H1 (cell line): ENCODE measurements at regions not wholly inside any gene's neighbourhood (a gene's known extent, or its start where the extent isn't known, plus 50 kb on each side); places are given as distances from the start of the nearest gene placed in this dataset.

Experiments
- CTCF ChIP-seq, 3 experiments: IDR thresholded peaks; 1 replicate in 2 of 3; 2 replicates in 1 of 3; pipeline versions ENCODE4 v1.5.1 to v1.6.1; 2011; ENCODE audit warnings: low read length in 3 of 3, mild to moderate bottlenecking in 3 of 3, inconsistent platforms in 2 of 3, low read depth in 1 of 3, moderate library complexity in 1 of 3; ENCODE audit not compliant: insufficient read depth in 1 of 3; ENCODE audit errors: control extremely low read depth in 1 of 3
- MAFK ChIP-seq: IDR thresholded peaks from 2 replicates; pipeline ENCODE4 v1.6.1; 2012; ENCODE audit warnings: low read depth, mild to moderate bottlenecking, improper control_type of control experiment, low read length
- RBBP5 ChIP-seq: IDR thresholded peaks from 2 replicates; pipeline ENCODE4 v1.7.1; 2012; ENCODE audit warnings: low read depth, mild to moderate bottlenecking, inconsistent platforms, low read length, moderate library complexity, borderline replicate concordance
- SP1 ChIP-seq: IDR thresholded peaks from 2 replicates; pipeline ENCODE4 v1.6.1; 2011; ENCODE audit warnings: low read depth, low read length

GRCh38 chrX:115960440-115961084 is 210.0 kb upstream of the AGTR2 start:
- TF ChIP-seq SP1: no peak
- TF ChIP-seq CTCF (IDR thresholded peaks at IDR 0.05; ENCODE audit: control extremely low read depth in 1 of 3, insufficient read depth in 1 of 3, low read depth in 1 of 3, low read length in 3 of 3): no peak
- no peak for TF ChIP-seq RBBP5
- TF ChIP-seq MAFK: no peak
